Lung (tissue), 11 donors: ENCODE measurements at regions not wholly inside any gene's neighbourhood (a gene's known extent, or its start where the extent isn't known, plus 50 kb on each side); places are given as distances from the start of the nearest gene placed in this dataset.

Experiments
- ATAC-seq: fragments of 200-7000 bp; cut with Tn5 transposase; one replicate; pipeline ENCODE4 v1.9.1; 2020; ENCODE audit warnings: moderate number of reproducible peaks; ENCODE audit not compliant: insufficient read depth, low FRiP score
- DNase-seq, 3 donors: peaks; one replicate each; pipeline ENCODE4 v3.0.0-alpha.2; 2013 to 2017
- H3K27ac ChIP-seq, 2 donors: one replicate each; pipeline ENCODE4 v1.5.1; 2013; ENCODE audit warnings: mild to moderate bottlenecking in 2 of 2, moderate library complexity in 2 of 2, control low read depth in 1 of 2, inconsistent platforms in 1 of 2, low read depth in 1 of 2, low read length in 1 of 2
- H3K27me3 ChIP-seq, 3 donors: one replicate each; pipeline ENCODE4 v1.5.1; 2013; ENCODE audit warnings: low read length in 2 of 3; ENCODE audit not compliant: control insufficient read depth in 3 of 3, insufficient read depth in 3 of 3
- H3K36me3 ChIP-seq, 4 donors: one replicate each; pipeline ENCODE4 v1.5.1; 2013; ENCODE audit warnings: low read length in 4 of 4, mild to moderate bottlenecking in 1 of 4, moderate library complexity in 1 of 4; ENCODE audit not compliant: control insufficient read depth in 4 of 4, insufficient read depth in 4 of 4
- H3K4me1 ChIP-seq, 5 donors: one replicate each; pipeline ENCODE4 v1.5.1; 2013; ENCODE audit warnings: low read length in 5 of 5, mild to moderate bottlenecking in 2 of 5, moderate library complexity in 1 of 5; ENCODE audit not compliant: control insufficient read depth in 5 of 5, insufficient read depth in 5 of 5
- H3K4me3 ChIP-seq: one replicate; pipeline ENCODE4 v1.5.1; 2013; ENCODE audit warnings: mild to moderate bottlenecking, control low read depth, moderate library complexity
- H3K9ac ChIP-seq, 2 donors: one replicate each; pipeline ENCODE4 v1.5.1; 2013; ENCODE audit warnings: low read length in 2 of 2, control low read depth in 1 of 2; ENCODE audit not compliant: insufficient read depth in 1 of 2
- H3K9me3 ChIP-seq, 4 donors: one replicate each; pipeline ENCODE4 v1.5.1; 2013; ENCODE audit warnings: low read length in 3 of 4, mild to moderate bottlenecking in 1 of 4, moderate library complexity in 1 of 4; ENCODE audit not compliant: control insufficient read depth in 4 of 4, insufficient read depth in 3 of 4
- CTCF ChIP-seq: IDR thresholded peaks from 2 replicates; pipeline ENCODE4 v1.5.1; 2012; ENCODE audit warnings: mild to moderate bottlenecking; ENCODE audit errors: control extremely low read depth, extremely low read depth
- WGBS, 2 donors: extraction: QIAGEN DNeasy Blood & Tissue Kit; methylation state at CpG; one replicate each; pipeline ENCODE4 v1.1.7; 2013; 5-methylcytosine and 5-hydroxymethylcytosine counted together
- donor health status: control.
- donor health status: control.
- donor health status: Bipolar disorder and iron deficiency.
- donor health status: healthy.
- donor health status: DM: yes; HTN: yes; CAD: no.

- Histone ChIP-seq H3K27me3 (no peaks in the 10 kb centered on the region), H3K4me3 (no peak overlapping the region), H3K9me3 (peaks cover 0 to 2% (median 0%) of the 10 kb centered on the region in 4 donors), H3K4me1 (no peaks in the 10 kb centered on the region), H3K36me3 (no peaks in the 10 kb centered on the region), H3K9ac (no peak overlapping the region), H3K27ac (no peak overlapping the region)
- ATAC-seq (no peak), DNase-seq (peak in 2 of 3 donors; percentile 56 to 63)
- no peak for TF ChIP-seq CTCF
- 53 to 71% methylated on average over 4 of the region's 4 CpGs for WGBS, 2 donors
Measured at GRCh38 chr3:84236261-84236660, 722.5 kb upstream of the CADM2 start.

- no peak overlapping the region for H3K9ac ChIP-seq
- H3K9me3 ChIP-seq = no peaks in the 10 kb centered on the region
- no peak overlapping the region for H3K27ac ChIP-seq
- H3K4me3 ChIP-seq = no peak overlapping the region
- no peaks in the 10 kb centered on the region for H3K27me3 ChIP-seq
- no peaks in the 10 kb centered on the region for H3K36me3 ChIP-seq
- DNase-seq = no peak
- 79 to 86% methylated on average over 1 of the region's 1 CpG for WGBS, 2 donors
- no peaks in the 10 kb centered on the region for H3K4me1 ChIP-seq
- no peak for ATAC-seq
- no peak for TF ChIP-seq CTCF
Measured at GRCh38 chr3:84245789-84246188, 713.0 kb upstream of the CADM2 start.

- no peak overlapping the region for H3K27ac ChIP-seq
- H3K4me1 ChIP-seq = no peaks in the 10 kb centered on the region
- no peaks in the 10 kb centered on the region for H3K36me3 ChIP-seq
- DNase-seq (no peak), ATAC-seq (no peak)
- H3K27me3 ChIP-seq = no peaks in the 10 kb centered on the region
- no peak for TF ChIP-seq CTCF
- WGBS, 2 donors = 72% methylated on average over 3 of the region's 3 CpGs
- no peak overlapping the region for H3K9ac ChIP-seq
- H3K9me3 ChIP-seq = no peaks in the 10 kb centered on the region
- no peak overlapping the region for H3K4me3 ChIP-seq
Measured at GRCh38 chr3:84260596-84260995, 698.2 kb upstream of the CADM2 start.

GRCh38 chr3:84265768-84266167 lies 693.0 kb upstream of the CADM2 start:
- no peaks in the 10 kb centered on the region for H3K4me1 ChIP-seq
- WGBS, 2 donors = 88 to 95% methylated on average over 4 of the region's 4 CpGs
- no peak overlapping the region for H3K9ac ChIP-seq
- no peak for ATAC-seq
- H3K27me3 ChIP-seq = no peaks in the 10 kb centered on the region
- DNase-seq = no peak
- no peaks in the 10 kb centered on the region for H3K36me3 ChIP-seq
- no peaks in the 10 kb centered on the region for H3K9me3 ChIP-seq
- no peak overlapping the region for H3K27ac ChIP-seq
- TF ChIP-seq CTCF = no peak
- no peak overlapping the region for H3K4me3 ChIP-seq
